Putamen (tissue), 1 donor: ENCODE measurements at regions not wholly inside any gene's neighbourhood (a gene's known extent, or its start where the extent isn't known, plus 50 kb on each side); places are given as distances from the start of the nearest gene placed in this dataset.

Experiments used
- DNase-seq: peaks from one replicate; pipeline ENCODE4 v3.0.0-alpha.2; 2016; ENCODE audit warnings: low spot score

DNA sequence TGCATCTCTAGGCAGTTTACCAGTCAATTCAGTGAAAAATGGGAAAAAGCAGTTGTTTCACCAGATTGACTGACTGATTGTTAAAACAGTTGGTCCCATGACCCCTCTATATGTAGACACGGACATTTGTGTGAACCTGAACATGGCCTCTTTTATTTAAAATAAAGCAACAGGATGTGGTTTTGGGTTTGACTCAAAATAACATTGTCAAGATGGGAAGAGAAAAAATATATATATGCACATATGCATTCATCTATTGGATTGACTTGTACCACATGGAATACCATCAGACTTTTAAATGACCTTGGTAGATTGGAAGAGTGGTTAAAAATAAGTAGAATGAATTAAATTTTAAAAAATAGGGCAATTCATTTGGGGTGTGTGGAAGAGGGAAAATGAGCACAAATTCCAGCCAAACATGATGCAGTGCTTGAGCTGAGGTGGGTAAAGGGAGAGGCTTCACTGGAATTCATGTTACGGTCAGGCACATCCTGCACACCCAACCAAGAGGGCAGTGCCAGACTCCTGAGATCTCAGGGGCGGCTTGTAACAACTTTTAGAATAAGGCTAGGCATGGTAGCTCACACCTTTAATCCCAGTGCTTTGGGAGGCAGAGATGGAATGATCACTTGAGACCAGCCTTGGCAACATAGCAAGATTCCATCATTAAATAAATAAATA lies 560.7 kb upstream of the TENM3 start:
- DNase-seq = no peak

DNA sequence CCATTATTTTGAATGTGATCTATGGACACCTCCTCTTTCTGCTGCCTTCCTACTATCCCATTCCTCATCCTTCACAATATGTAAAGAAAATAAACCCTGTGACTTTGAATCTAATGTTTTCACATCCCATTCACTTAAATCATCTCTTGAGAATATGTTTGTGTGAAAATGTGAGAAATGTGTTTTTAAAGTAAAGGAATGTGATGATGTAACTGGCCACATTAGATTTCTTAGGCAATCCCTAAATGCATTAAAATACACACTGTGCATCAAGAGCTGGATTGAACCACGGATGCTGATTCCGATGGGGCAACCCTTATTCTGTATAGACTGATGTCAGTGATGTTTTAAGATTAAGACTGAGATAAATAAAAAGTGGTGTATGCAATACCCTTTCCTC lies 558.9 kb upstream of the TENM3 start:
- no peak for DNase-seq

DNA sequence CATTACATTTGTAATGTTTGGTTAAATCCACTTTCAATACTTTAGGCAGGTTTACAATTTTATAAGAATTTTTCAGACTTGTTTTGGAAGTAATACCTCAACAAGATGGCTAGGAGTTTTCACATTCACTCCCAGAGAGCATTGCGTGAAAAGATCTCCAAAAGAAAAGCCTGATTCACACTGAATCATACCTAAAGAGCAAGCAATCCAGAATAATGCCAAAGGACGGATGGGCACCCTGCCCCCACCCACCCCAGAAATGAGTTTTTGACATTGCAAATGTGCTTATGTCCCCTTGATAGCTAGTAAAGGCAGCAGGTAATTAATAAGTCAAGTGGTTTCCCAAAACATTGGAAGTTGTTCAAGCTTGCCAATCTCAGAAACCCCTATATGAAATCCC lies 557.7 kb upstream of the TENM3 start:
- DNase-seq = no peak

DNA sequence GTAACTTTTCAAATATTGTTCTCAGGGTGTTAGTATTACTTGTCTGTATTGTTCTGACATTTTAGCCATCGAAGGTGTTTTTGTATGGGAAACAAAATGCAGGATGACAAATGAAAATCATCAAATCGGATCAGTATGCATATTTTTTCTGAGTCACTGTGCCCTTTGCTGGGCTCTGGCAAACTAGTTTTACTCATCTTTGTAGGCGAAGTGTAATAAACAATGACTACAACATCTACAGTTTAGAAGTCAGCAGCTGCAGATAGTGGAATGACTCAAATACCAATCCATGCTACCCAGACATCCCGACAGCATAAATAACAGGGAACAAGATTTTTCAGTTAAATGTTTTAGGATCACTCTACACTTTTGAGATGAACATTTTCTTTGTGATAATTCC lies 557.3 kb upstream of the TENM3 start:
- no peak for DNase-seq

DNA sequence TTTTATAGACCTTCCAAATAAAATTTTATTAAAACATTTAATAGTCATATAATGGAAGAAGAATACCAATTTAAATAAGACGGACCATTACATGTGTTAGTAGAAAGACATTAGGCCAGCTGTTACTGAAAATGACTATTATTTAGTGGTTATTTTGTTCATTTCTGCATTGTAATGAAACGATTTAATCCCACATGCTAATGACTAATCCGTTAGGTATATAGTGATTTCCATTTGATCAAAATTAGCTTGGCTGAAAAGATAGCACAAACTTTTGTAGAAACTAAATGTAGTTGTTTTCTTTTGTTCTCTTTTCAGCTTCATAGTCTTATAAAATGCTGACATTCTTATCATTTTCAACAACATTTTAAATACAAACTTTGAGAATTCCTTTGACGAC lies 556.1 kb upstream of the TENM3 start:
- DNase-seq = no peak

DNA sequence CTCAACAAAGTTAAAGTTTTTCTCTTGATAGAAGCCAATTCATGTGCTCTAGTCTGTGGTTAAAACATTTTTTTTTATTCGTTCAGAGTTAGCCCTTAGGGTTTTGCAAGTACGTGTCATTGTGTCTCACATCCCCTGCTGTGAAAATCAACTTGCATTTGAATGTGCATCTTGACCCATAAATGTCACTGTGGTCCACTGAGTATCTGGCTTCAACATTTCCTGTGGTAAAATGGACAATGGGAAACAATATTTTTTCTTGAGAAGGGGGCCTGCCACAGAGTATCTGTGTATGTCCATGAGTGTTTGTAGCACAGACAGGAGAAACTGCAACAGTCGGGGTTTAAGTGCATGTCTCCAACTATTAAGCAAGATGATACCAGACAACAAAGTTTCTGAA lies 554.8 kb upstream of the TENM3 start:
- no peak for DNase-seq

DNA sequence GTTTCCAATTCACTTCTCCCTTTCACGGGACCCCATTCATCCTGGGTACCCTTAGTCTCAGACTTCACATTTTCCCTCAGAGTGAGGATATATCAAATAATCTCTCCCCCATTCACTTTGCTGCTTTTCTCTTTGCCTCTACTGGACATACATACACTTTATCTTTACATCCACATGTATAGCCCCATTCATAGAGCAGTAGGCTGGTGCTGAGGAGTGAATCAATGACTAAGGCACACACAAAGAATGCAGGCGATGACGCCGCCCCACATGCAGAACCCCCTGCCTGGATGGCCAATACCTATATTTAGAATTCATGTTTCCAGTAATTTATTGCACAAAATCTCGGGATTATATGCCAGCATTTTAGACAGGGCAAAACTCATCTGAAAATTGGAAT lies 554.3 kb upstream of the TENM3 start:
- DNase-seq = no peak

DNA sequence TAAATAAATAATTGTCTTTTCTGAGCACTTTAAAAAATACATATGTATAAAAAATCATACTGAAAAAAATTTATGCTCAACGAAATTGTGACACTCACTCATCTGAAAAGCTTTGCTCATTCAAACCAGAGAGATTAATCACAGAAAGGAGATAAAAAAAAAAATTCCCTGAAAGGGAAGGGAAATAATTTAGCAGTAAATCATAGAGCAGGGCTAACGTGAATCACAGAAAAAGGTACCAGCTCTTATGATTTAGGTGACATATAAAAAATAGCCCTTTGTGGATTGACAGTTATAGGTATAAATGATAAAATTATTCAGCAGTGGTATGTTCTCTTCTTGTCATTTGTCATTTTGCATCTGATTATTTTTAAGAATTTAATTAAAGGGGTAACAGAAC lies 552.7 kb upstream of the TENM3 start:
- no peak for DNase-seq

DNA sequence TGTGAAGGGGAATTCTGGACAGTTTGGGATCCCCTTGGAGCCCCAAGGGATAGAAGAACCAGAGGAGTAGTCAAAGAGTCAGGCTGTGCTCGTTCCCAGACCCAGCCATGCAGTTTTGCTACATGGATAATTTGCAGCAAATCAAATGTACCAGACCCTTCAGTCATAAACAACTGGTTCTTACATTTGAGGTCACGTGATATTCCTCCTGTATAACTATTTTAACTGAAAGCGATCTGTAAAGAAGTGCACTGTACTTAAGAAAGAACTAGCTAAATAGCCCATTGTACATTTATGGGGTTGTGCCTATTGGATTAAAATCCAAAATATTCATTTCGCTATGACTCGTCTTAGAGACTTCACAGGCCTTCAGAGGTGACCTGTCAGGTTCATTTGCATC lies 550.2 kb upstream of the TENM3 start:
- DNase-seq = no peak

DNA sequence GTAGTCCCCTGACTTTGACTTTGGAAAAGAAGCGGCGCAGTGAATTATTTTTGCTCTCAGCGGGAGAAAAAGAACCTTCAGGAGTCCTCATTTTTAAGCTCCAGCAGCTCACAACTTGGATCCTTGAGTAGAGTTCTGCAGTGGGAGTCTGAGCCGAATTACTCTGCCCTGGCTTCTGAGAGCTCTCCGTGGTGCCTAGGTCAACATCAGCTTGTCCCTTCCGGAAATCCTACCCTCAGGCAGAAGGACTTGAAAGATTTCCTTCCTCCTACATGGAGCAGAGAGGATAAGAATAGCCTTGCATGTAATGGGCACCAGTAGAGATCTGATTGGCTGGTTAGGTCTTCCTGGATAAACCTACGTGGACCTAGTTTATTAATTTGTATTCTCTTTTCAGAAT lies 549.7 kb upstream of the TENM3 start:
- no peak for DNase-seq

DNA sequence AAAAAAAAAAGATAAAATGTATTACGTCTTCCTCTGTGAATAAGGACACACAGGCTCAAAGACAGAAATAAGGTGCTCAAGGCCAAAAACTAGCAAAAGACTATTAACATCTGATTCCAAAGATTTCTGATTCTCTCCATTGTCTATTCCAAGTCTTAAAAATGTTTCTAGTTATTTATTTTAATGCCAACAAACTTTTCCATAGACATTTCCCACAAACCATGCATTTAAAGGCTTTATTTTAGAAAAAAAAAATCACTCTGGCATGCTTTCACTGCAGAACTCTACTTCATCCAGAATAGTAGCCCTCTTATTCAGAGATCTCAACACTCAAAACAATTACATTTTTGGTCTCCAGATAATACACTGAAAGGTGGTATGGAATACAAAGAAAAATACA lies 545.0 kb upstream of the TENM3 start:
- DNase-seq = no peak

DNA sequence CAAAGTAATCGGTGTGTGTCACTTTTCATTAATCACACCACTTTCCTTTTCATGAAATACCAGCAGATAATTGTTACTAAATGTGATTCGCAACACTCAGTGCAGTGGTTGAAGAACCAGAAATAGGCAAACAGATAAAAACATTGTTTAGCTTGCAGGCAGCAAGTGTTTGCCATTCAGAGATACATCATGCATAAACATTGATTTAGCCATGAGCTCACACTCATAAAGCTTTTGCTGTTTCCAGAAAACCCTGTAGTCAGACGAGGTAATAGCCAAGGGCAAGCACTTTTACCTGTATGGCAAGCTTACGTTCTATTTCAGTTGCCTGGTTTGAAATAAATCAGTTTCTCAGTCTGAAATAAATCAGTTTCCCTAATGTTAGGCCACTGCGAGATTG lies 542.0 kb upstream of the TENM3 start:
- no peak for DNase-seq

DNA sequence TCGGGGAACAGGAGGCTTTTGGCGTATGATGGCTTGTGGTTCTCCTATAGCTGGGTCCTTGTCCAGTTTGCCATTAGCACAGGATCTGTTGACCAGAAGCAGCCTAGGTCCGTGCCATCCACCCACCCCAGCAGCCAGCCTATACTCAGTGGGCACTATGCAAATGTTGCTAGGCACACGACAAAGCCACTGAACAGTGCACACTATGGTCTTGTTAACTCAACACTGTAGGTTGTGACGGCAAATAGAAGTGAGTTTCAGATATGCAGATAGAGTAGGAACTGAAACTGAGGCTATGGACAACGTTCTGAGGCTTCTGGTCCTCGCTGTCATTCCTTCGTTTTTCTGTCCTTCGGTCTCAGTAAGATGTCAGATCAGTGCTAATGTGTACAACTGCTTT lies 541.3 kb upstream of the TENM3 start:
- DNase-seq = no peak

DNA sequence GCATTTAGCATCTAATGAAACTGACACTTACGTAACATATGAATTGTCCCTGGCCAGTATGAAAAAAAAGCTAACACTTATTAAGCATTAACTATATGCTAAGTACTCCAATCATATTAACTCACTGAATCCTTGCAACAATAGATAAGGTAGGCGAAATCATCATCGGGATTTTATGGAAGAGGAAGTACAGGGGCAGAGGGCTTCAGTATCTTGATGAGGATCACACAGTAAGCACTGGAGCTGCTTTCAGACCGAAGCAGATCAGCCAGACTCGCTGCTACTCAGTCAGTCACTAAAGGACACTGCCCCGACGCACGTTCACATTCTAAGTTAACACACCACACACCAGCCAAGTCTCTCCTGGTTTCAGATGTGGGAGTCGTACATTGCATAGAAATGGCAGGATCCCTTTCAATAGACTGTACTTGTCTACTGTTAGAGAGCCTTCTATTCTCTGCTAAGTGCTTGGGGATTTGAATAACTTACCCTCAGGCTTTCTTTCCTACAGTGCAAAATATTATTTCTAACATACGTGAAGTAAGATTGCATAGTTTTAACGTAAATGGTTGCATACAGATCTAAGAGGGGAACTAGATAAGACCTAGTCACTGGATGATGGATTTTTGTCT lies 540.2 kb upstream of the TENM3 start:
- no peak for DNase-seq

DNA sequence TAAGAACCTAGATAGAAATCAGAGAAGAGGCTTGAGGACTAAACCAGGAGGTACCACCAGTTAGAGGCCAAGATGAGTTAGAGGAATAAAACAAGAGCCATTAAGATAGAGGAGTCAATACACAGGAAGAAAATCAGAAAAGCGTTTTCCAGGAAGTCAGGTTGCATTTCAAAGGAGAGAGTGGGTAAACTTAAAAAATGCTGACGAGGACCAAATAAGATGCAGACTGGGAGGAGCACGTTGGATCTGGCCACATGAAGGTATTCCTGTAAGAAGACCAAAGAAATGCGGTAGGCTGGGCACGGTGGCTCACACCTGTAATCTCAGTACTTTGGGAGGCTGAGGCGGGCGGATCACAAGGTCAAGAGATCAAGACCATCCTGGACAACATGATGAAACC lies 533.1 kb upstream of the TENM3 start:
- DNase-seq = no peak

DNA sequence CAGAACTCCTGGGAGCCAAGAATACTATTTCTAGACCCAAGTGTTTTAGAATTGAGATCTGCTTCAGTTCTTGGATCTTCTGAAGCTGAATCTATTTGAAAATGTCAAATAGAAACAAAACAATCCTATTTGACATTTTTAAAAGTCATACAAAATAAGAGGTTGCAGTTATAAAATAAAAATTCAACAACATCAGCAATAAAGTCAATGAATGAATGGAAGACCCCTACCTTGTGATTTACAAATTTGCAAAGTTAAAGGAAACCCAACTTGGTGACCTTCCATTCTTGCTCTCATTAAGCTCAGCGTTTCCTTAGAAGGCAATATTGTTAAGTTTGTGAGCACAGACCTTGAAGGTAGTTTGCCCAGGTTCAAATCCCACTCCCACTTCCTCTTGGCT lies 531.8 kb upstream of the TENM3 start:
- DNase-seq = no peak

DNA sequence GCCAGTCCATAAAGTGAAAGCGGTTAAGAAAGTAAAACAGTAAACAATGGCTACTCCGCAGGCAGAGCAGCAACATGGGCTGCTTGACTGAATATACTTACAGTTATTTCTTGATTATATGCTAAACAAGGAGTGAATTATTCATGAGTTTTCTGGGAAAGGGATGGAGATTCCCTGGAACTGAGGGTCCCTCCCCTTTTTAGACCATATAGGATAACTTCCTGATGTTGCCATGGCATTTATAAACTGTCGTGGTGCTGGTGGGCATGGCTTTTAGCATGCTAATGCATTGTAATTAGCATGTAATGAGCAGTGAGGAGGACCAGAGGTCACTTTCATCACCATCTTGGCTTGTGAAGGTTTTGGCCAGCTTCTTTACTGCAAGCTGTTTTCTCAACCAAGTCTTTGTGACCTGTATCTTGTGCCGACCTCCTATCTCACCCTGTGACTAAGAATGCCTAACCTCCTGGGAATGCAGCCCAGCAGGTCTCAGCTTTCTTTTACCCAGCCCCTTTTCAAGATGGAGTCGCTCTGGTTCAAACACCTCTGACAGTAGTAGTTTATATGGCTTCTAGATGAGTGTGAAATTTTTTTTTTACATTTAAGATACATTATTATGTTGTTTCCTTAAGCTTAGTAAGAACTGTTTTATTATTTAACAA lies 514.8 kb upstream of the TENM3 start:
- DNase-seq = no peak

DNA sequence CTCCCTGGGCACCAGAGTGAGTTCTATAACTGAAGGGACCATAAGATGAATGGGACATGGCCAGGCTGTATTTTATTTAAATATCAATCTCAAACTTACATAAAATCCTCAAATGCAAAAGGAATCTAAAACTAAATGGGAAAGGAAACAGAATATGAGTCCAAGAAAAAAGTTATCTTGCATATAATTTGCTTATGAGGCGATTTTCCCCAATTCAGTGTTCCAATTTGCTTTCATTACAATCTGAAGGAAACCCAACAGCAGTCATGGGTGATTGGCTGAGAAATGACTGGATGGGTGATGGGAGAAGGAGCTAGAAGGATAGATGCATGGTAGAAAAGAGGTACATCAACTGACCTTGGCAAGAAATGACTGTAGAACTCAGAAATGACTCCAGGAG lies 511.3 kb upstream of the TENM3 start:
- no peak for DNase-seq

DNA sequence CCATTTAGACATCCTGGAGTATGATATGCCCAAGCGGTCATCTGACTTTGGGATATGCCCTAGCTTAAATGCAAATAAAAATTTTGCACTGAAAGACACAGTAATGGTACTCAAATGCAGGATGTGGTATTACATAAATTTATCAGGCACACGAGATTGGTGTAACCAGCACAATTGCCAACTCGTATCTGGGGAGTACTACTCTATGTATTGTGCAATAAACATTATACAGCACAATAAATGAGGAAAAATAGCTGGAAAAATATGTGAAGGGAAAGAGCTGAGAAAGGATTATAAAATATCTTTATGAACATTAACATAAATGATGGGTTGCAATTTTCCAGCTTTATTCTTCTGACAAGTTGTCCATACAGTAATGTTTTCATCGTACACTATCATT lies 505.5 kb upstream of the TENM3 start:
- no peak for DNase-seq

DNA sequence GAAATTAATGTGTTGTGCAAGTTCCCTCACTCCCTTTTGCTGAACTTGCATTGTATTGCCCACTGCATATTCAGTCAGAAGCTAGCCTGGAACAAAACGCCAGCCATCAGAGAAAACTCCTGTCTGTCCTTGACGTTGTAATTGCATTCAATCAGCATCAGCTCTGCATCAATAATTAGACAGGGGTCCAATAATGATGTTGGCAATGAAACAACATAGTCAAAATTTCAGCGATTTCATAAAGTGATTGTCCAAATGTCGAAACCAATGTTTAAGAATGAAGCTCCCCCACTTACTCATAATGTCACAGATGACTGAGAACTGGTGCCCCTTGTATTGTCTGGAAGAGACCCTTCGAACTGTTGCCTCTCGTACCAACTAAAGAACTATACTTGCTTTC lies 504.2 kb upstream of the TENM3 start:
- DNase-seq = no peak

DNA sequence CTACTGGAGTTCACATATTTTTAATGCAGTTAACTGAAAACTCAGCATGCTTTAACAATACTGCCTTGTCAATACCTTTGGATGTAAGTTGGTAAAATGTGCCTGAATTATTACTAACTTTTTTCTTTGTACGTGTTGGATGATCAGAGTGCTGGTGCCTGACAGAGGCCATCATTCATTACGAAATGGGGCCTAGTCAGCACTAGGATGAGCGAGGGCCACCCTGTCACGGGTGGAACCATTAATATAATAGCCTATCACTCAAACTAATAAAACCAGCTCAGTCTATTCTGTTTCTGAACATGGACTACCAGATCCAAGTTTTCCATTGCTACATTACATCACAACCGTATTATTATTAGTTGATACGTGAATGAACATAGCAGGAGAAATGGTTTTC lies 501.7 kb upstream of the TENM3 start:
- DNase-seq = no peak

DNA sequence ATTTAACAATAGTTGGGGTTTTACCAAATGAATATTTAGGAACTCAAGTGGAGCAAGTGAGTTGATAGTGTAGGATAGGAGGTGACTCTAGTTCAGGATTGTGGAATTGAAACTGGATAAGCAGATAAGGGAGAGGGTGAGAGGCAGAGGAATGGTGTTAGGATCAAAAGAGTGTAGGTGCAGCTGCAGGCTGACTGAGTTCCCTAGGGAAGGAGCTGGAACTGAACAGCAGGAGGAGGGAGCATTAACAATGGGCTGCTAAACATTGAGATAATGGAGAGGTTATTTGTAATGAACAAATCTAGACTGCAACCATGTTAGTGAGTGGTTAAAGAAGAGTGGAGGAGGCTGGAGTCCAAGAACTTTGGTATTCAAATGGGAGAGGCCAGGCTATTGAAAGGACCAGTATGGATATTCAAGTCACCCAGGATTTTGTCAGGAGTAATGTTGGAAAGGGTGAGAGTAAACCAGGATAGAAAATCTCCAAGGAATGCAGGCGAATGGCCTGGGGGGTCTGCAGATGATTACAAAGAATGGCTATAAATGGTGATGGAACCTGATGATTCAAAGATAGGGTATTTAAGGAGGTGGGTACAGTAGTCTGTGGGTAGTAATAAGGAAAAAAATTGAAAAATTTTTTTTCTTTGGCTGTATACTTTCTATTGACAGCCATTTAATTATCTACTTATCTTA lies 497.1 kb upstream of the TENM3 start:
- DNase-seq = no peak

DNA sequence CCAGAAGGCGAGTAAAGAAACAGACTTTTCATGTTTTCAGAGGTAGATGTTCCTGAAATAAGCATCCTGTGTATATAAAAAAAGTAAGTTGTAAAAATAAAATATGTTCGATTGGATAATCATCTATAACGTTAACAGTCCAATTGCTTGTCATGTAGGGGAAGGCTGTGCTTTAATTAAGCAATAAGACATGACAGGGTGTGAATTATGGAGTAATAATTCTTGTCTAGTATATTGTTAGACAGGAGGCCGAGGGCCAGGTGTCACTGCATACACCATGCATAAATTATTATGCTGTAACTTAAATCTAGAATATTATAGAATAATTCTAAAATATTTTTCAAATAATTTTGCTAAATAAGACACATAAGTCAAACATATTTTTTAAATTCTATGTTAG lies 494.6 kb upstream of the TENM3 start:
- no peak for DNase-seq
